H1 (cell line): ENCODE measurements at regions not wholly inside any gene's neighbourhood (a gene's known extent, or its start where the extent isn't known, plus 50 kb on each side); places are given as distances from the start of the nearest gene placed in this dataset.

Experiments
- CTCF ChIA-PET: fragments of 300-600 bp; sonication (Branson Sonifier 250); formaldehyde crosslinking; loops from one replicate; lab custom pipeline; 2021; ENCODE audit not compliant: partially characterized antibody; lab: Charles Lee
- POLR2A ChIA-PET: fragments of 300-600 bp; sonication (Branson Sonifier 250); formaldehyde crosslinking; loops from one replicate; lab custom pipeline; 2021; ENCODE audit warnings: inconsistent platforms; ENCODE audit not compliant: partially characterized antibody; lab: Charles Lee
- DNase-seq, 2 experiments: peaks; one replicate each; pipeline versions ENCODE4 v3.0.0 to v3.0.0-alpha.2; 2010 to 2022; ENCODE audit warnings: low spot score in 2 of 2, low read depth in 1 of 2, mixed read lengths in 1 of 2
- FAIRE-seq: peaks from 2 replicates; lab custom pipeline; 2011; peaks lifted over from hg19 to GRCh38; lab: Jason Lieb, UNC
- H2AFZ ChIP-seq: 2 replicates; pipeline ENCODE4 v1.8.1; 2012; ENCODE audit warnings: low read length, inconsistent platforms
- H2AK5ac ChIP-seq: 2 replicates; pipeline ENCODE4 v1.6.1; 2013; ENCODE audit warnings: low read depth, low read length
- H2BK120ac ChIP-seq: replicated peaks from 2 replicates; pipeline ENCODE3; 2013; ENCODE audit warnings: low read depth, low read length, inconsistent platforms
- H2BK12ac ChIP-seq: 2 replicates; pipeline ENCODE4 v1.6.1; 2013; ENCODE audit warnings: low read depth, low read length
- H2BK15ac ChIP-seq: 2 replicates; pipeline ENCODE4 v1.6.1; 2013; ENCODE audit warnings: low read length
- H2BK20ac ChIP-seq: 2 replicates; pipeline ENCODE4 v1.6.1; 2013; ENCODE audit warnings: low read length
- H2BK5ac ChIP-seq: 2 replicates; pipeline ENCODE4 v1.6.1; 2013; ENCODE audit warnings: low read depth, low read length
- H3K14ac ChIP-seq: 2 replicates; pipeline ENCODE4 v1.6.1; 2013; ENCODE audit warnings: inconsistent platforms; ENCODE audit not compliant: insufficient read length
- H3K18ac ChIP-seq: 2 replicates; pipeline ENCODE4 v1.6.1; 2013; ENCODE audit warnings: low read length; ENCODE audit errors: extremely low read depth
- H3K23ac ChIP-seq: 2 replicates; pipeline ENCODE4 v1.6.1; 2013; ENCODE audit warnings: inconsistent platforms; ENCODE audit not compliant: insufficient read length
- H3K23me2 ChIP-seq: 2 replicates; pipeline ENCODE4 v1.6.1; 2013; ENCODE audit warnings: low read depth, low read length
- H3K27ac ChIP-seq: 2 replicates; pipeline ENCODE4 v1.6.1; 2011; ENCODE audit warnings: low read depth, low read length, inconsistent platforms
- H3K27me3 ChIP-seq, 4 experiments: replicated peaks in 1 of 4; 1 replicate in 1 of 4; 2 replicates in 3 of 4; pipeline versions ENCODE4 v1.6.1 to v1.8.1; 2011 to 2013; ENCODE audit warnings: low read length in 3 of 4, mild to moderate bottlenecking in 3 of 4, inconsistent platforms in 2 of 4, mixed read lengths in 2 of 4, moderate library complexity in 1 of 4; ENCODE audit not compliant: control insufficient read depth in 3 of 4, insufficient read depth in 3 of 4; ENCODE audit errors: extremely low read depth in 1 of 4
- H3K36me3 ChIP-seq, 4 experiments: 2 replicates each; pipeline versions ENCODE4 v1.6.1 to v1.8.1; 2011 to 2013; ENCODE audit warnings: mild to moderate bottlenecking in 4 of 4, low read length in 3 of 4, moderate library complexity in 2 of 4, control low read depth in 1 of 4, inconsistent platforms in 1 of 4; ENCODE audit not compliant: insufficient read depth in 4 of 4, control insufficient read depth in 2 of 4
- H3K4ac ChIP-seq: replicated peaks from 2 replicates; pipeline ENCODE3; 2013; ENCODE audit warnings: low read length, low read depth, mixed read lengths, inconsistent platforms; ENCODE audit not compliant: insufficient read length
- H3K4me1 ChIP-seq, 4 experiments: replicated peaks in 1 of 4; 1 replicate in 1 of 4; 2 replicates in 3 of 4; pipeline versions ENCODE4 v1.6.1 to v1.8.1; 2011 to 2013; ENCODE audit warnings: low read length in 3 of 4, inconsistent platforms in 2 of 4, mixed read lengths in 1 of 4; ENCODE audit not compliant: insufficient read depth in 4 of 4, control insufficient read depth in 3 of 4
- H3K4me2 ChIP-seq, 2 experiments: 2 replicates each; pipeline versions ENCODE4 v1.6.1 to v1.8.1; 2011 to 2013; ENCODE audit warnings: low read depth in 2 of 2, low read length in 2 of 2, control low read depth in 1 of 2, inconsistent platforms in 1 of 2, mild to moderate bottlenecking in 1 of 2; ENCODE audit not compliant: insufficient read depth in 1 of 2
- H3K4me3 ChIP-seq, 4 experiments: fragments of 200-600, 300-600 bp in 1 of 4; sonication (generic), shearing (Covaris generic), sonication (Bioruptor Twin) in 1 of 4; 2 replicates each; pipeline versions ENCODE4 v1.5.1 to v1.8.1; 2011 to 2016; ENCODE audit warnings: low read length in 4 of 4, low read depth in 3 of 4, control low read depth in 2 of 4, inconsistent platforms in 2 of 4, mild to moderate bottlenecking in 2 of 4, mixed read lengths in 1 of 4, moderate library complexity in 1 of 4; ENCODE audit not compliant: insufficient read depth in 2 of 4; ENCODE audit errors: extremely low read depth in 1 of 4
- H3K56ac ChIP-seq: replicated peaks from 2 replicates; pipeline ENCODE3; 2013; ENCODE audit warnings: low read depth, mild to moderate bottlenecking, mixed read lengths, low read length, inconsistent platforms; ENCODE audit not compliant: insufficient read length
- H3K79me1 ChIP-seq: 2 replicates; pipeline ENCODE4 v1.6.1; 2013; ENCODE audit warnings: low read depth, low read length, control low read depth
- H3K79me2 ChIP-seq, 2 experiments: 2 replicates each; pipeline versions ENCODE4 v1.6.1 to v1.8.1; 2012 to 2013; ENCODE audit warnings: low read length in 2 of 2, mild to moderate bottlenecking in 2 of 2, inconsistent platforms in 1 of 2; ENCODE audit not compliant: insufficient read depth in 2 of 2, control insufficient read depth in 1 of 2
- H3K9ac ChIP-seq, 4 experiments: replicated peaks in 1 of 4; 1 replicate in 1 of 4; 2 replicates in 3 of 4; pipeline versions ENCODE4 v1.6.1 to v1.8.1; 2011 to 2013; ENCODE audit warnings: low read depth in 3 of 4, low read length in 3 of 4, control low read depth in 2 of 4, mild to moderate bottlenecking in 2 of 4, moderate library complexity in 2 of 4, inconsistent platforms in 1 of 4; ENCODE audit errors: extremely low read depth in 1 of 4
- H3K9me3 ChIP-seq, 2 experiments: 2 replicates each; pipeline versions ENCODE4 v1.6.1 to v1.8.1; 2012 to 2013; ENCODE audit warnings: mild to moderate bottlenecking in 2 of 2, moderate library complexity in 2 of 2, control low read depth in 1 of 2, inconsistent platforms in 1 of 2, low read depth in 1 of 2, low read length in 1 of 2, mixed read lengths in 1 of 2; ENCODE audit not compliant: insufficient read depth in 2 of 2
- H4K20me1 ChIP-seq, 2 experiments: replicated peaks in 1 of 2; 2 replicates each; pipeline versions ENCODE3 to v1.8.1; 2011 to 2013; ENCODE audit warnings: inconsistent platforms in 2 of 2, low read length in 2 of 2, mild to moderate bottlenecking in 1 of 2; ENCODE audit not compliant: insufficient read depth in 2 of 2, control insufficient read depth in 1 of 2
- H4K5ac ChIP-seq: 2 replicates; pipeline ENCODE4 v1.6.1; 2013; ENCODE audit warnings: low read length, low read depth, mixed read lengths, inconsistent platforms; ENCODE audit not compliant: insufficient read length
- H4K8ac ChIP-seq: 2 replicates; pipeline ENCODE4 v1.8.0; 2013; ENCODE audit warnings: mild to moderate bottlenecking, moderate library complexity, low read length, inconsistent platforms; ENCODE audit not compliant: insufficient read depth; ENCODE audit errors: extremely low read depth
- H4K91ac ChIP-seq: replicated peaks from 2 replicates; pipeline ENCODE3; 2013; ENCODE audit warnings: low read length, mixed read lengths, inconsistent platforms; ENCODE audit not compliant: insufficient read length
- EGR1 ChIP-seq: IDR thresholded peaks from 2 replicates; pipeline ENCODE4 v1.6.1; 2011; ENCODE audit warnings: low read depth, low read length, borderline replicate concordance
- NRF1 ChIP-seq: IDR thresholded peaks from 2 replicates; pipeline ENCODE4 v1.6.1; 2011; ENCODE audit warnings: mild to moderate bottlenecking, low read depth, low read length, improper control_type of control experiment
- POU5F1 ChIP-seq: IDR thresholded peaks from 2 replicates; pipeline ENCODE4 v1.6.1; 2011; ENCODE audit warnings: low read depth, mild to moderate bottlenecking, low read length, moderate library complexity
- RBBP5 ChIP-seq: IDR thresholded peaks from 2 replicates; pipeline ENCODE4 v1.7.1; 2012; ENCODE audit warnings: low read depth, mild to moderate bottlenecking, inconsistent platforms, low read length, moderate library complexity, borderline replicate concordance
- SIRT6 ChIP-seq: IDR thresholded peaks from one replicate; pipeline ENCODE4 v1.7.1; 2012; ENCODE audit warnings: low read length, inconsistent platforms
- SP1 ChIP-seq: IDR thresholded peaks from 2 replicates; pipeline ENCODE4 v1.6.1; 2011; ENCODE audit warnings: low read depth, low read length
- SP4 ChIP-seq: IDR thresholded peaks from 2 replicates; pipeline ENCODE4 v1.6.1; 2012; ENCODE audit warnings: low read length, inconsistent platforms
- WGBS, 2 experiments: shearing (Covaris generic) in 1 of 2; methylation state at CpG; one replicate each; pipeline versions ENCODE4 v1.1.6 to v1.1.7; 2013 to 2015; ENCODE audit warnings: low lambda C conversion rate in 2 of 2, mixed read lengths in 2 of 2, inconsistent platforms in 1 of 2, low coverage in 1 of 2, missing lambda C conversion rate in 1 of 2; ENCODE audit not compliant: insufficient replicate concordance in 2 of 2, insufficient coverage in 1 of 2, insufficient read length in 1 of 2; ENCODE audit errors: extremely low coverage in 1 of 2, missing lambda C conversion rate in 1 of 2; 5-methylcytosine and 5-hydroxymethylcytosine counted together
- TF ChIP-seq, protein P1 (sequence below), 3 experiments: IDR thresholded peaks; 1 replicate in 2 of 3; 2 replicates in 1 of 3; pipeline versions ENCODE4 v1.5.1 to v1.6.1; 2011; ENCODE audit warnings: low read length in 3 of 3, mild to moderate bottlenecking in 3 of 3, inconsistent platforms in 2 of 3, low read depth in 1 of 3, moderate library complexity in 1 of 3; ENCODE audit not compliant: insufficient read depth in 1 of 3; ENCODE audit errors: control extremely low read depth in 1 of 3

- H4K20me1 ChIP-seq, result no peaks in the 10 kb centered on the region
- H3K4ac ChIP-seq, result no peak overlapping the region
- H3K4me1 ChIP-seq, result peaks cover 0 to 5% (median 0%) of the 10 kb centered on the region in 4 experiments; a peak in 2 of 7 replicates
- CTCF ChIA-PET, result interaction anchor here (1.1 kb wide), 1 partner anchor 57 kb away, joined by 3 read pairs; no protein-coding TSS in a partner anchor
- H3K18ac ChIP-seq, result no peak overlapping the region
- no peaks in the 10 kb centered on the region for H3K27me3 ChIP-seq
- H3K23ac ChIP-seq, result no peak overlapping the region
- H4K8ac ChIP-seq, result no peak overlapping the region
- H3K56ac ChIP-seq, result no peak overlapping the region
- no peak overlapping the region for H4K5ac ChIP-seq
- no peak overlapping the region for H2BK15ac ChIP-seq
- no peak overlapping the region for H2BK20ac ChIP-seq
- no peaks in the 10 kb centered on the region for H3K9me3 ChIP-seq
- no peaks in the 10 kb centered on the region for H3K36me3 ChIP-seq
- H2BK120ac ChIP-seq, result no peak overlapping the region
- H2BK12ac ChIP-seq, result no peak overlapping the region
- POLR2A ChIA-PET, result no interaction called here
- no peaks in the 10 kb centered on the region for H3K23me2 ChIP-seq
- no peak overlapping the region for H3K9ac ChIP-seq
- TF ChIP-seq SIRT6 (no peak), RBBP5 (no peak), SP1 (no peak), NRF1 (no peak), POU5F1 (no peak), SP4 (no peak), EGR1 (no peak)
- TF ChIP-seq, protein P1, sequence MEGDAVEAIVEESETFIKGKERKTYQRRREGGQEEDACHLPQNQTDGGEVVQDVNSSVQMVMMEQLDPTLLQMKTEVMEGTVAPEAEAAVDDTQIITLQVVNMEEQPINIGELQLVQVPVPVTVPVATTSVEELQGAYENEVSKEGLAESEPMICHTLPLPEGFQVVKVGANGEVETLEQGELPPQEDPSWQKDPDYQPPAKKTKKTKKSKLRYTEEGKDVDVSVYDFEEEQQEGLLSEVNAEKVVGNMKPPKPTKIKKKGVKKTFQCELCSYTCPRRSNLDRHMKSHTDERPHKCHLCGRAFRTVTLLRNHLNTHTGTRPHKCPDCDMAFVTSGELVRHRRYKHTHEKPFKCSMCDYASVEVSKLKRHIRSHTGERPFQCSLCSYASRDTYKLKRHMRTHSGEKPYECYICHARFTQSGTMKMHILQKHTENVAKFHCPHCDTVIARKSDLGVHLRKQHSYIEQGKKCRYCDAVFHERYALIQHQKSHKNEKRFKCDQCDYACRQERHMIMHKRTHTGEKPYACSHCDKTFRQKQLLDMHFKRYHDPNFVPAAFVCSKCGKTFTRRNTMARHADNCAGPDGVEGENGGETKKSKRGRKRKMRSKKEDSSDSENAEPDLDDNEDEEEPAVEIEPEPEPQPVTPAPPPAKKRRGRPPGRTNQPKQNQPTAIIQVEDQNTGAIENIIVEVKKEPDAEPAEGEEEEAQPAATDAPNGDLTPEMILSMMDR (IDR thresholded peaks at IDR 0.05; ENCODE audit: control extremely low read depth in 1 of 3, insufficient read depth in 1 of 3, low read depth in 1 of 3, low read length in 3 of 3), result no peak
- no peak overlapping the region for H3K27ac ChIP-seq
- 97% methylated on average over 2 of the region's 2 CpGs; no CpG with 5 or more reads in 1 of the 2 experiments for WGBS, 2 experiments
- H3K79me2 ChIP-seq, result no peaks in the 10 kb centered on the region
- no peak overlapping the region for H3K4me2 ChIP-seq
- H3K14ac ChIP-seq, result no peak overlapping the region
- H2AK5ac ChIP-seq, result no peak overlapping the region
- no peak for FAIRE-seq
- H2AFZ ChIP-seq, result no peak overlapping the region
- H4K91ac ChIP-seq, result no peak overlapping the region
- no peak overlapping the region for H3K4me3 ChIP-seq
- no peak for DNase-seq
- H2BK5ac ChIP-seq, result no peak overlapping the region
- H3K79me1 ChIP-seq, result no peaks in the 10 kb centered on the region
These were observed 213.5 kb upstream of the APCDD1 start for GRCh38 chr18:10240973-10241372.
